OCI-LY1 (cell line): ENCODE measurements at regions not wholly inside any gene's neighbourhood (a gene's known extent, or its start where the extent isn't known, plus 50 kb on each side); places are given as distances from the start of the nearest gene placed in this dataset.

Experiments
- H2AFZ ChIP-seq: fragments of 200-600 bp; sonication (generic), shearing (Covaris generic); 2 replicates; pipeline ENCODE4 v1.6.0; 2014; ENCODE audit warnings: antibody characterized with exemption, mild to moderate bottlenecking, low read length
- H3F3A ChIP-seq: fragments of 200-600 bp; sonication (generic), shearing (Covaris generic); 2 replicates; pipeline ENCODE4 v1.6.0; 2014; ENCODE audit warnings: mild to moderate bottlenecking, antibody characterized with exemption, low read length, moderate library complexity; ENCODE audit not compliant: insufficient read depth
- H3K27ac ChIP-seq: fragments of 200-600 bp; sonication (generic); 2 replicates; pipeline ENCODE4 v1.5.1; 2014; ENCODE audit warnings: low read length, mixed run types, mild to moderate bottlenecking, low read depth; ENCODE audit not compliant: poor library complexity, severe bottlenecking
- H3K27me3 ChIP-seq: fragments of 200-600 bp; sonication (generic); 2 replicates; pipeline ENCODE4 v1.6.0; 2014; ENCODE audit warnings: antibody characterized with exemption, mild to moderate bottlenecking, low read length, moderate library complexity; ENCODE audit not compliant: insufficient read depth
- H3K36me3 ChIP-seq: fragments of 200-600 bp; sonication (generic); 2 replicates; pipeline ENCODE4 v1.6.1; 2014; ENCODE audit warnings: mild to moderate bottlenecking, antibody characterized with exemption, low read length, moderate library complexity, mixed read lengths; ENCODE audit not compliant: insufficient read depth
- H3K4me1 ChIP-seq: fragments of 200-600 bp; sonication (generic); 2 replicates; pipeline ENCODE4 v1.5.1; 2014; ENCODE audit warnings: mild to moderate bottlenecking, low read length, moderate library complexity; ENCODE audit not compliant: insufficient read depth, severe bottlenecking
- H3K4me2 ChIP-seq: fragments of 200-600 bp; sonication (generic), shearing (Covaris generic); 2 replicates; pipeline ENCODE4 v1.6.1; 2014; ENCODE audit warnings: low read length
- H3K4me3 ChIP-seq: fragments of 200-600 bp; sonication (generic); 2 replicates; pipeline ENCODE4 v1.5.1; 2014; ENCODE audit warnings: low read length, low read depth, mild to moderate bottlenecking, mixed read lengths; ENCODE audit not compliant: poor library complexity, severe bottlenecking
- H3K79me2 ChIP-seq: fragments of 200-600 bp; shearing (Covaris generic); 2 replicates; pipeline ENCODE4 v1.6.1; 2016; ENCODE audit warnings: mixed run types, low read length, mixed read lengths; ENCODE audit not compliant: insufficient read depth
- H3K9ac ChIP-seq: fragments of 200-600 bp; sonication (generic), shearing (Covaris generic); 2 replicates; pipeline ENCODE4 v1.6.1; 2014; ENCODE audit warnings: mild to moderate bottlenecking, low read length, mixed read lengths
- H3K9me2 ChIP-seq: fragments of 200-600 bp; sonication (generic), shearing (Covaris generic); 2 replicates; pipeline ENCODE4 v1.6.1; 2014; ENCODE audit warnings: low read depth, mild to moderate bottlenecking, low read length, mixed read lengths
- H3K9me3 ChIP-seq: fragments of 200-600 bp; shearing (Covaris generic); 2 replicates; pipeline ENCODE4 v1.6.1; 2014; ENCODE audit warnings: low read length, mixed read lengths
- H4K20me1 ChIP-seq: fragments of 200-600 bp; sonication (generic), shearing (Covaris generic); 2 replicates; pipeline ENCODE4 v1.6.0; 2016; ENCODE audit warnings: mild to moderate bottlenecking, low read length; ENCODE audit not compliant: insufficient read depth
- CTCF ChIP-seq: fragments of 200-600 bp; sonication (generic), shearing (Covaris generic); IDR thresholded peaks from 2 replicates; pipeline ENCODE4 v1.5.1; 2017; ENCODE audit warnings: mild to moderate bottlenecking, antibody characterized with exemption, low read length, moderate library complexity, mixed read lengths
- EZH2 ChIP-seq: fragments of 200-600 bp; sonication (generic), shearing (Covaris generic); IDR thresholded peaks from 2 replicates; pipeline ENCODE4 v1.8.0; 2017; ENCODE audit warnings: borderline replicate concordance, mixed run types, mild to moderate bottlenecking, antibody characterized with exemption, low read length, moderate library complexity, mixed read lengths

GRCh38 chr2:17387591-17387990 lies 130.6 kb downstream of the RAD51AP2 start:
- no peaks in the 10 kb centered on the region for H3K27me3 ChIP-seq
- no peaks in the 10 kb centered on the region for H3K79me2 ChIP-seq
- no peaks in the 10 kb centered on the region for H3K36me3 ChIP-seq
- H3K4me3 ChIP-seq = no peak overlapping the region
- no peak overlapping the region for H3K9ac ChIP-seq
- H3K27ac ChIP-seq = no peak overlapping the region
- H3K4me1 ChIP-seq = no peaks in the 10 kb centered on the region
- H2AFZ ChIP-seq = no peak overlapping the region
- H3K9me3 ChIP-seq = no peaks in the 10 kb centered on the region
- H3F3A ChIP-seq = no peaks in the 10 kb centered on the region
- H3K9me2 ChIP-seq = no peaks in the 10 kb centered on the region
- H3K4me2 ChIP-seq = no peak overlapping the region
- TF ChIP-seq EZH2 (no peak), CTCF (no peak)
- no peaks in the 10 kb centered on the region for H4K20me1 ChIP-seq

- H3K9ac ChIP-seq = no peak overlapping the region
- no peaks in the 10 kb centered on the region for H3K36me3 ChIP-seq
- no peaks in the 10 kb centered on the region for H3K79me2 ChIP-seq
- no peaks in the 10 kb centered on the region for H3K9me3 ChIP-seq
- H2AFZ ChIP-seq = no peak overlapping the region
- no peaks in the 10 kb centered on the region for H3F3A ChIP-seq
- no peaks in the 10 kb centered on the region for H3K4me1 ChIP-seq
- no peaks in the 10 kb centered on the region for H3K9me2 ChIP-seq
- no peaks in the 10 kb centered on the region for H4K20me1 ChIP-seq
- no peak overlapping the region for H3K27ac ChIP-seq
- H3K4me3 ChIP-seq = no peak overlapping the region
- TF ChIP-seq EZH2 = no peak
- no peak for TF ChIP-seq CTCF
- no peak overlapping the region for H3K4me2 ChIP-seq
- H3K27me3 ChIP-seq = no peaks in the 10 kb centered on the region
These were observed 131.5 kb downstream of the RAD51AP2 start for GRCh38 chr2:17386771-17387170.

GRCh38 chr2:17380003-17380402 lies 138.2 kb downstream of the RAD51AP2 start:
- Histone ChIP-seq H3K4me3 (no peak overlapping the region), H3K9me2 (no peaks in the 10 kb centered on the region), H3K36me3 (no peaks in the 10 kb centered on the region), H3K4me1 (no peaks in the 10 kb centered on the region), H3F3A (no peaks in the 10 kb centered on the region), H3K9ac (no peak overlapping the region), H4K20me1 (no peaks in the 10 kb centered on the region), H3K4me2 (no peak overlapping the region), H2AFZ (no peak overlapping the region), H3K27me3 (no peaks in the 10 kb centered on the region), H3K79me2 (no peaks in the 10 kb centered on the region), H3K27ac (no peak overlapping the region), H3K9me3 (no peaks in the 10 kb centered on the region)
- TF ChIP-seq CTCF (no peak), EZH2 (no peak)
